ENCODE measurements at regions not wholly inside any gene's neighbourhood (a gene's known extent, or its start where the extent isn't known, plus 50 kb on each side); places are given as distances from the start of the nearest gene placed in this dataset.

GRCh38 chr2:64760128-64760527 lies 106.4 kb upstream of the SERTAD2 start:
- intact Hi-C loops (cut with DNase I): loop anchor here in 1 of 10 donors (10.0 kb wide), 1 partner anchor 75 kb away; no protein-coding TSS in a partner anchor
- H3K4me3 ChIP-seq: no peak overlapping the region
- H3K27ac ChIP-seq: no peak overlapping the region
- WGBS, 4 donors: 96 to 99% (median 98%) methylated on average over 5 of the region's 5 CpGs
- ATAC-seq (no peak), DNase-seq (no peak)
- TF ChIP-seq CTCF (IDR thresholded peaks at IDR 0.05) (no peak), POLR2A (IDR thresholded peaks at IDR 0.05) (no peak)
- no peaks in the 10 kb centered on the region for H3K27me3 ChIP-seq
- peaks cover 0 to 7% (median 0%) of the 10 kb centered on the region in 12 donors for H3K9me3 ChIP-seq
- no peaks in the 10 kb centered on the region for H3K36me3 ChIP-seq
- peaks cover 0 to 17% (median 2%) of the 10 kb centered on the region in 12 donors for H3K4me1 ChIP-seq

- H3K27ac ChIP-seq: no peak overlapping the region
- no peak overlapping the region for H3K4me3 ChIP-seq
- H3K36me3 ChIP-seq: no peaks in the 10 kb centered on the region
- peaks cover 0 to 33% (median 5%) of the 10 kb centered on the region in 12 donors for H3K4me1 ChIP-seq
- TF ChIP-seq POLR2A (IDR thresholded peaks at IDR 0.05) (no peak), CTCF (IDR thresholded peaks at IDR 0.05) (no peak)
- ATAC-seq (no peak), DNase-seq (no peak)
- no peaks in the 10 kb centered on the region for H3K9me3 ChIP-seq
- WGBS, 4 donors: 61 to 64% (median 62%) methylated on average over 4 of the region's 4 CpGs
- intact Hi-C loops (cut with DNase I): loop anchor here in 1 of 10 donors (10.0 kb wide), 1 partner anchor 72 kb away; no protein-coding TSS in a partner anchor
- no peaks in the 10 kb centered on the region for H3K27me3 ChIP-seq
Measured at GRCh38 chr2:64762301-64762997, 108.7 kb upstream of the SERTAD2 start.

GRCh38 chr2:64763126-64763525 lies 109.4 kb upstream of the SERTAD2 start:
- ATAC-seq (no peak), DNase-seq (no peak)
- Histone ChIP-seq H3K4me3 (no peak overlapping the region), H3K4me1 (peaks cover 0 to 33% (median 5%) of the 10 kb centered on the region in 12 donors), H3K27me3 (no peaks in the 10 kb centered on the region), H3K27ac (no peak overlapping the region), H3K9me3 (no peaks in the 10 kb centered on the region), H3K36me3 (no peaks in the 10 kb centered on the region)
- WGBS, 4 donors: 41 to 64% (median 60%) methylated on average over 1 of the region's 1 CpG
- intact Hi-C loops (cut with DNase I): loop anchor here in 1 of 10 donors (10.0 kb wide), 1 partner anchor 72 kb away; no protein-coding TSS in a partner anchor
- TF ChIP-seq POLR2A (IDR thresholded peaks at IDR 0.05) (no peak), CTCF (IDR thresholded peaks at IDR 0.05) (no peak)

DNA sequence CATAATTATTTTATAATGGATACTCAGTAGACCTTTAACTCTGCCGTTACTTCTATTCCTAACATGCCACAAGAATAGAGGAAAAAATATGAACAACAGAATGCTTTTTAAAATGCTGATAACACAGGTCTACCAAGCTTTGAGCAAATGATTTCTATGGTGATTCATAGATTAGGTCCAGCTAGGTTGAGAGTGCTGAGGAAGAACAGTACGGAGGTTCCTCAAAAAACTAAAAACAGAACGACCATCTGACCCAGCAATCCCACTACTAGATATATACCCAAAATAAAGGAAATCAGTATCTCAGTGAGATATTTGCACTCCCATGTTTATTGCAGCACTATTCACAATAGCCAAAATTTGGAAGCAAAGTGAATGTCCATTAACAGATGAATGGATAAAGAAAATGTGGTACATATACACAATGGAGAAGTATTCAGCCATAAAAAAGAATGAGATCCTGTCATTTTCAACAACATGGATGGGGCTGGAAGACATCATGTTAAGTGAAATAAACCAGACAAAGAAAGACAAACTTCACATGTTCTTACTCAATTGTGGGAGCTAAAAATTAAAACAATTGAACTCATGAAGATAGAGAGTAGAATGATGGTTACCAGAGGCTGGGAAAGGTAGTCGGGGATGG lies 111.6 kb upstream of the SERTAD2 start:
- DNase-seq (no peak), ATAC-seq (no peak)
- Histone ChIP-seq H3K9me3 (no peaks in the 10 kb centered on the region), H3K27ac (peak overlapping the region in 1 of 12 donors; percentile 98), H3K27me3 (no peaks in the 10 kb centered on the region), H3K4me1 (peaks cover 0 to 43% (median 18%) of the 10 kb centered on the region in 12 donors), H3K36me3 (no peaks in the 10 kb centered on the region), H3K4me3 (no peak overlapping the region)
- 80 to 89% (median 86%) methylated on average over 4 of the region's 4 CpGs for WGBS, 4 donors
- intact Hi-C loops (cut with DNase I): loop anchor here (5.0 to 10.0 kb wide), 6 partner anchors 67 to 118 kb away; partner anchors contain the start of gene SERTAD2 (in 5 of the 10)
- no peak for TF ChIP-seq POLR2A (IDR thresholded peaks at IDR 0.05)
- no peak for TF ChIP-seq CTCF (IDR thresholded peaks at IDR 0.05)
